ENCODE measurements at regions not wholly inside any gene's neighbourhood (a gene's known extent, or its start where the extent isn't known, plus 50 kb on each side); places are given as distances from the start of the nearest gene placed in this dataset.
A peak's percentile ranks its signal among the peaks of the same experiment; 100 is the strongest.

DNA sequence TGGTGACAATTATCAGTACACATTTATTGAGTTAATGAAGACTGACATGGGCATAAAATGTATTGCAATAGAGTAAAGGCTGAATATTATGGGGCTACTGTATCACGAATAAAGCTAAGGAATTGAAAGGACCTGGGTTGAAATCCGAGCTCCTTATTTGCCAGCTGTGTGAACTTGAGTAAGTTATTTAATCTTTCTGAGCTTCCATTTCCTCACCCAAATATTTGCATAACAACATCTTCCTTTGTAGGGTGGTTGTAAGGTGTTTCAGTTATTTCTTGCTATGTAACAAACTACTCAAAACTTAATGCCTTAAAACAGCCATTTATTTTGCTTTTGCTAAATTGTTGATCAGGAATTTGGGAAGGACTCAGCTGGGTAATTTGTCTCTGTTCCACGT is 111.1 kb upstream of the TSC22D2 start:
- 54% methylated on average over 3 of the region's 3 CpGs; no CpG with 5 or more reads in 1 of the 2 experiments for WGBS, 2 experiments (ENCODE audit: extremely low coverage in 1 of 2, insufficient coverage in 1 of 2, insufficient read length in 1 of 2, insufficient replicate concordance in 2 of 2, low coverage in 1 of 2, low lambda C conversion rate in 2 of 2, missing lambda C conversion rate in 1 of 2)
- Histone ChIP-seq H3K9ac (replicated peaks in 1 of 4; ENCODE audit: extremely low read depth in 1 of 4, low read depth in 3 of 4, low read length in 3 of 4) (no peak overlapping the region), H3K9me3 (ENCODE audit: insufficient read depth in 2 of 2, low read depth in 1 of 2, low read length in 1 of 2) (no peaks in the 10 kb centered on the region), H3K27ac (ENCODE audit: low read depth, low read length) (no peak overlapping the region), H3K27me3 (replicated peaks in 1 of 4; ENCODE audit: control insufficient read depth in 3 of 4, extremely low read depth in 1 of 4, insufficient read depth in 3 of 4, low read length in 3 of 4) (no peaks in the 10 kb centered on the region), H3K18ac (ENCODE audit: extremely low read depth, low read length) (no peak overlapping the region), H3K23ac (ENCODE audit: insufficient read length) (no peak overlapping the region), H2BK120ac (replicated peaks; ENCODE audit: low read depth, low read length) (no peak overlapping the region), H3K4me2 (ENCODE audit: insufficient read depth in 1 of 2, low read depth in 2 of 2, low read length in 2 of 2) (no peak overlapping the region), H3K4me1 (replicated peaks in 1 of 4; ENCODE audit: control insufficient read depth in 3 of 4, insufficient read depth in 4 of 4, low read length in 3 of 4) (peaks cover 0 to 5% (median 3%) of the 10 kb centered on the region in 4 experiments; a peak in 3 of 7 replicates), H3K4me3 (ENCODE audit: extremely low read depth in 1 of 4, insufficient read depth in 2 of 4, low read depth in 3 of 4, low read length in 4 of 4) (no peak overlapping the region), H2BK20ac (ENCODE audit: low read length) (no peak overlapping the region), H2BK5ac (ENCODE audit: low read depth, low read length) (peak overlapping the region; percentile 60; the same call in 1 of the 2 replicates), H3K23me2 (ENCODE audit: low read depth, low read length) (no peaks in the 10 kb centered on the region), H3K79me1 (ENCODE audit: low read depth, low read length) (no peaks in the 10 kb centered on the region), H2BK15ac (ENCODE audit: low read length) (no peak overlapping the region), H4K8ac (ENCODE audit: extremely low read depth, insufficient read depth, low read length) (no peak overlapping the region), H3K56ac (replicated peaks; ENCODE audit: insufficient read length, low read depth, low read length) (no peak overlapping the region), H3K36me3 (ENCODE audit: control insufficient read depth in 2 of 4, insufficient read depth in 4 of 4, low read length in 3 of 4) (no peaks in the 10 kb centered on the region), H4K91ac (replicated peaks; ENCODE audit: insufficient read length, low read length) (no peak overlapping the region), H3K14ac (ENCODE audit: insufficient read length) (no peak overlapping the region), H3K4ac (replicated peaks; ENCODE audit: insufficient read length, low read depth, low read length) (no peak overlapping the region), H4K20me1 (replicated peaks in 1 of 2; ENCODE audit: control insufficient read depth in 1 of 2, insufficient read depth in 2 of 2, low read length in 2 of 2) (no peaks in the 10 kb centered on the region), H2AFZ (ENCODE audit: low read length) (no peak overlapping the region), H3K79me2 (ENCODE audit: control insufficient read depth in 1 of 2, insufficient read depth in 2 of 2, low read length in 2 of 2) (no peaks in the 10 kb centered on the region), H2AK5ac (ENCODE audit: low read depth, low read length) (no peak overlapping the region), H2BK12ac (ENCODE audit: low read depth, low read length) (no peak overlapping the region), H4K5ac (ENCODE audit: insufficient read length, low read depth, low read length) (no peak overlapping the region)
- no peak for FAIRE-seq
- ChIA-PET CTCF (ENCODE audit: partially characterized antibody) (interaction anchor here (0.6 to 4.7 kb wide), 17 partner anchors 11 to 489 kb away, joined by 3 to 27 read pairs (median 4); partner anchors contain the start of gene TSC22D2), POLR2A (ENCODE audit: partially characterized antibody) (interaction anchor here (0.9 to 2.1 kb wide), 4 partner anchors 11 to 306 kb away, joined by 3 to 4 read pairs (median 3); no protein-coding TSS in a partner anchor)
- DNase-seq (ENCODE audit: low read depth in 1 of 2, low spot score in 2 of 2) = no peak
- TF ChIP-seq EGR1 (IDR thresholded peaks at IDR 0.05; ENCODE audit: borderline replicate concordance, low read depth, low read length) = no peak
- TF ChIP-seq, protein P1, sequence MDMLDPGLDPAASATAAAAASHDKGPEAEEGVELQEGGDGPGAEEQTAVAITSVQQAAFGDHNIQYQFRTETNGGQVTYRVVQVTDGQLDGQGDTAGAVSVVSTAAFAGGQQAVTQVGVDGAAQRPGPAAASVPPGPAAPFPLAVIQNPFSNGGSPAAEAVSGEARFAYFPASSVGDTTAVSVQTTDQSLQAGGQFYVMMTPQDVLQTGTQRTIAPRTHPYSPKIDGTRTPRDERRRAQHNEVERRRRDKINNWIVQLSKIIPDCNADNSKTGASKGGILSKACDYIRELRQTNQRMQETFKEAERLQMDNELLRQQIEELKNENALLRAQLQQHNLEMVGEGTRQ (IDR thresholded peaks at IDR 0.05; ENCODE audit: low read length) = no peak
- TF ChIP-seq YY1 (IDR thresholded peaks at IDR 0.05; ENCODE audit: low read depth, low read length) = no peak
- TF ChIP-seq TCF12 (IDR thresholded peaks at IDR 0.05; ENCODE audit: low read depth, low read length) = no peak
- no peak for TF ChIP-seq FOSL1 (IDR thresholded peaks at IDR 0.05; ENCODE audit: insufficient read depth, low read depth, low read length)
- TF ChIP-seq CBX8 (IDR thresholded peaks at IDR 0.05; ENCODE audit: borderline replicate concordance, low read depth, low read length) = no peak
- no peak for TF ChIP-seq TAF1 (IDR thresholded peaks at IDR 0.05; ENCODE audit: low read depth, low read length)
- no peak for TF ChIP-seq SAP30 (IDR thresholded peaks at IDR 0.05; ENCODE audit: insufficient read depth, insufficient replicate concordance, low read length)
- TF ChIP-seq BRCA1 (IDR thresholded peaks at IDR 0.05; ENCODE audit: low read depth, low read length) = no peak
- no peak for TF ChIP-seq TEAD4 (IDR thresholded peaks at IDR 0.05; ENCODE audit: low read depth, low read length)
- no peak for TF ChIP-seq SIN3A (conservative IDR thresholded peaks at IDR 0.05 in 1 of 2, IDR thresholded peaks at IDR 0.05 in 1 of 2; ENCODE audit: low read depth in 1 of 2, low read length in 2 of 2)
- no peak for TF ChIP-seq SIX5 (IDR thresholded peaks at IDR 0.05; ENCODE audit: low read depth, low read length)
- no peak for TF ChIP-seq PHF8 (conservative IDR thresholded peaks at IDR 0.05; ENCODE audit: low read depth, low read length)
- TF ChIP-seq GTF2F1 (IDR thresholded peaks at IDR 0.05; ENCODE audit: borderline replicate concordance, low read depth, low read length) = no peak
